KMS-11 (cell line): ENCODE measurements at regions not wholly inside any gene's neighbourhood (a gene's known extent, or its start where the extent isn't known, plus 50 kb on each side); places are given as distances from the start of the nearest gene placed in this dataset.

Experiments
- H2AFZ ChIP-seq: fragments of 200-600 bp; sonication (generic); 2 replicates; pipeline ENCODE4 v1.6.1; 2016; ENCODE audit warnings: antibody characterized with exemption, mixed run types, low read depth
- H3K27ac ChIP-seq: fragments of 200-600 bp; sonication (generic); 2 replicates; pipeline ENCODE4 v1.6.1; 2016; ENCODE audit warnings: mild to moderate bottlenecking, mixed run types
- H3K27me3 ChIP-seq: fragments of 200-600 bp; sonication (generic); 2 replicates; pipeline ENCODE4 v1.6.1; 2017; ENCODE audit warnings: mild to moderate bottlenecking, low read depth, mixed run types, moderate library complexity; ENCODE audit not compliant: insufficient read depth
- H3K36me3 ChIP-seq: fragments of 200-600 bp; sonication (generic); 2 replicates; pipeline ENCODE4 v1.6.1; 2017; ENCODE audit warnings: mild to moderate bottlenecking, mixed run types; ENCODE audit not compliant: insufficient read depth
- H3K4me1 ChIP-seq: fragments of 200-600 bp; sonication (generic); 2 replicates; pipeline ENCODE4 v1.6.1; 2016; ENCODE audit warnings: mild to moderate bottlenecking, low read depth, mixed run types; ENCODE audit not compliant: poor library complexity, severe bottlenecking
- H3K4me2 ChIP-seq: fragments of 200-600 bp; sonication (generic); 2 replicates; pipeline ENCODE4 v1.7.0; 2016; ENCODE audit warnings: mild to moderate bottlenecking, mixed run types
- H3K4me3 ChIP-seq: fragments of 200-600 bp; sonication (generic); IDR thresholded peaks from 2 replicates; pipeline ENCODE4 v1.6.1; 2017; ENCODE audit warnings: low read depth, low read length, mixed read lengths; ENCODE audit not compliant: insufficient read depth
- H3K79me2 ChIP-seq: fragments of 200-600 bp; sonication (generic); 2 replicates; pipeline ENCODE4 v1.6.1; 2016; ENCODE audit warnings: low read depth, mixed run types; ENCODE audit not compliant: insufficient read depth
- H3K9ac ChIP-seq: fragments of 200-600 bp; sonication (generic); 2 replicates; pipeline ENCODE4 v1.6.1; 2016; ENCODE audit warnings: mild to moderate bottlenecking, mixed run types
- H4K20me1 ChIP-seq: fragments of 200-600 bp; sonication (generic); 2 replicates; pipeline ENCODE4 v1.6.1; 2016; ENCODE audit warnings: mild to moderate bottlenecking, mixed run types; ENCODE audit not compliant: insufficient read depth
- TF ChIP-seq, protein P1 (sequence below): fragments of 200-600 bp; sonication (generic); conservative IDR thresholded peaks from 2 replicates; pipeline ENCODE4 v1.6.1; 2017; ENCODE audit warnings: low read depth, mild to moderate bottlenecking, antibody characterized with exemption, low read length, moderate library complexity, mixed read lengths

DNA sequence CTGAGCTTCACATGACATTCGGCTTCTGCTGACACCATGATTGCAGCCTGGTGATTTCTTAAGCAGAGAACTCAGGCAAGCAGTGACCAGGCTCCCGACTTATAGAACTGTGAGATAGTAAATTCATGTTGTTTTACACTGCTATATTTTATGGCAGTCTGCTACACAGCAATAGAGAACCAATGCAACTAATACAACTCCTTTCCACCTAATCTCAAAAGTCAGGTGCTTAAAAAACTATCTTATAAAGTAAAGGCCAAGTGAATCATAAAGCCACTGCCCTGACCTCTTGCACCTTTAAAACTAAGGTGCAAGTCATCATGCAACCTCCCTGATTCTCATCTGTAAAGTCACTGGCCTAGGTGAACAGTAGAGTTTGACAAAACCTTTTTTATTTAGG lies 95.3 kb upstream of the GLS start:
- H3K79me2 ChIP-seq, result no peaks in the 10 kb centered on the region
- H3K9ac ChIP-seq, result no peak overlapping the region
- H4K20me1 ChIP-seq, result no peaks in the 10 kb centered on the region
- no peaks in the 10 kb centered on the region for H3K4me1 ChIP-seq
- no peaks in the 10 kb centered on the region for H3K36me3 ChIP-seq
- H3K27me3 ChIP-seq, result no peaks in the 10 kb centered on the region
- no peak overlapping the region for H3K4me2 ChIP-seq
- TF ChIP-seq, protein P1, sequence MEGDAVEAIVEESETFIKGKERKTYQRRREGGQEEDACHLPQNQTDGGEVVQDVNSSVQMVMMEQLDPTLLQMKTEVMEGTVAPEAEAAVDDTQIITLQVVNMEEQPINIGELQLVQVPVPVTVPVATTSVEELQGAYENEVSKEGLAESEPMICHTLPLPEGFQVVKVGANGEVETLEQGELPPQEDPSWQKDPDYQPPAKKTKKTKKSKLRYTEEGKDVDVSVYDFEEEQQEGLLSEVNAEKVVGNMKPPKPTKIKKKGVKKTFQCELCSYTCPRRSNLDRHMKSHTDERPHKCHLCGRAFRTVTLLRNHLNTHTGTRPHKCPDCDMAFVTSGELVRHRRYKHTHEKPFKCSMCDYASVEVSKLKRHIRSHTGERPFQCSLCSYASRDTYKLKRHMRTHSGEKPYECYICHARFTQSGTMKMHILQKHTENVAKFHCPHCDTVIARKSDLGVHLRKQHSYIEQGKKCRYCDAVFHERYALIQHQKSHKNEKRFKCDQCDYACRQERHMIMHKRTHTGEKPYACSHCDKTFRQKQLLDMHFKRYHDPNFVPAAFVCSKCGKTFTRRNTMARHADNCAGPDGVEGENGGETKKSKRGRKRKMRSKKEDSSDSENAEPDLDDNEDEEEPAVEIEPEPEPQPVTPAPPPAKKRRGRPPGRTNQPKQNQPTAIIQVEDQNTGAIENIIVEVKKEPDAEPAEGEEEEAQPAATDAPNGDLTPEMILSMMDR, result no peak
- H3K27ac ChIP-seq, result no peak overlapping the region
- H2AFZ ChIP-seq, result no peak overlapping the region
- no peak overlapping the region for H3K4me3 ChIP-seq

DNA sequence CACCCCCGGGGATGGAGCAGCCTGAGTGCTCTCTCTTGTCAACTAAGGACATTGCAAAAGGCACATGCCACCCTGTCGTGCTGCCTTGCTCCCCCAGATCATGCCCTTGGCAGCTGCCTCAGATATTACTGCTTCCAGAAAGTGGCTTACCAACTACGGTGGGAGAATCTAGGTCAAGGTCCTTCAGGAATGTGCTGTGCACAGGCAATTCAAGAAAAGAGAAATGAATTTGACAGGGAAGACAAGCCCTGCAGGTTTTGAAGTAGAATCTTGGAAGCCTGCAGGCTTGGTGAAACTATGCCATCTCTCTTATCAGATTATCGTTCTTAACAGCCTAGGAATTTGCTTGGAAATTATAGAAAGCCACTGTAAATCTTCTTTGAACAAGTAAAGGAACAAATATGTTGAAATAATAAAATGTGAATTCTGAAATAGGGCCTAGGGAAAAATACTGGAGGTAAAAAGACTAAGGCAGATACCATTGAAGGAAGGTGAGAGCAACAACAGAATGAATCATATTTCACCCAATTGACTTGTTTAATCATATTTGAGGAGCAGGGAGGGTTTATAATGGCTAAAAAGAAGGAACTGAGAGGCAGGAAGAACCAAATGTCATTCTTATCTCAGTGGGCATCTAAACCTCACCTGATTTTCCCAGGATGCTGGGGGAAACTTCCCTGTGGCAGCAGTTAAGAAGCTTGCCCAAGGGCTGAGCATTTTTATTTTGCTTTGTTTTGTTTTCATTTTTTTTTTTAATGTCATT lies 94.0 kb upstream of the GLS start:
- TF ChIP-seq, protein P1, result no peak
- no peaks in the 10 kb centered on the region for H3K36me3 ChIP-seq
- H3K4me2 ChIP-seq, result no peak overlapping the region
- H3K9ac ChIP-seq, result no peak overlapping the region
- no peaks in the 10 kb centered on the region for H4K20me1 ChIP-seq
- H3K4me1 ChIP-seq, result no peaks in the 10 kb centered on the region
- H3K27ac ChIP-seq, result no peak overlapping the region
- no peaks in the 10 kb centered on the region for H3K27me3 ChIP-seq
- H3K79me2 ChIP-seq, result no peaks in the 10 kb centered on the region
- H2AFZ ChIP-seq, result no peak overlapping the region
- H3K4me3 ChIP-seq, result no peak overlapping the region

DNA sequence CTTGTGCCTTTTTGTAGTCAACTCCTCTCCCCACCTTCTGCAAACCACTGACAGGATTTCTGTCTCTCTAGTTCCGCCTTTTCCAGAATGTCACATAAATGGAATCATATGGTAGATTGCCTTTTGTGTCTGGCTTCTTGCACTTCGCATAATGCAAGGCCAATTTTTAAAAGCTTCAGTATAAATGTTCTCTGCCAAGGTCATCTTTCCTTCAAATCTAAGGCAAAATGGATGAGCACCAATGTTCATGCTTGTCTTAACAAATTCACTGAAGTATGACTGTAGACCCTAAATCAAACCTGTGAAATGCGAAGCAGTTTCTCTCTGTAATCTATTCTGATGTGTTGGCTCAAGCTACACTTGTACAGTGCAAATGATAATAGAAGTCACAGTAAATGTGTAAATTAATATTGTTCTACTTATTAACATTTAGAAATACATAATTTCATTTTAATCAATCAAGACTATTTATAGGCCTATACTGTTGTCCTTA lies 92.8 kb upstream of the GLS start:
- Histone ChIP-seq H3K4me2 (no peak overlapping the region), H3K4me3 (no peak overlapping the region), H3K79me2 (no peaks in the 10 kb centered on the region), H3K36me3 (no peaks in the 10 kb centered on the region), H3K27ac (no peak overlapping the region), H2AFZ (no peak overlapping the region), H3K27me3 (no peaks in the 10 kb centered on the region), H3K9ac (no peak overlapping the region), H3K4me1 (no peaks in the 10 kb centered on the region), H4K20me1 (no peaks in the 10 kb centered on the region)
- TF ChIP-seq, protein P1, result no peak

DNA sequence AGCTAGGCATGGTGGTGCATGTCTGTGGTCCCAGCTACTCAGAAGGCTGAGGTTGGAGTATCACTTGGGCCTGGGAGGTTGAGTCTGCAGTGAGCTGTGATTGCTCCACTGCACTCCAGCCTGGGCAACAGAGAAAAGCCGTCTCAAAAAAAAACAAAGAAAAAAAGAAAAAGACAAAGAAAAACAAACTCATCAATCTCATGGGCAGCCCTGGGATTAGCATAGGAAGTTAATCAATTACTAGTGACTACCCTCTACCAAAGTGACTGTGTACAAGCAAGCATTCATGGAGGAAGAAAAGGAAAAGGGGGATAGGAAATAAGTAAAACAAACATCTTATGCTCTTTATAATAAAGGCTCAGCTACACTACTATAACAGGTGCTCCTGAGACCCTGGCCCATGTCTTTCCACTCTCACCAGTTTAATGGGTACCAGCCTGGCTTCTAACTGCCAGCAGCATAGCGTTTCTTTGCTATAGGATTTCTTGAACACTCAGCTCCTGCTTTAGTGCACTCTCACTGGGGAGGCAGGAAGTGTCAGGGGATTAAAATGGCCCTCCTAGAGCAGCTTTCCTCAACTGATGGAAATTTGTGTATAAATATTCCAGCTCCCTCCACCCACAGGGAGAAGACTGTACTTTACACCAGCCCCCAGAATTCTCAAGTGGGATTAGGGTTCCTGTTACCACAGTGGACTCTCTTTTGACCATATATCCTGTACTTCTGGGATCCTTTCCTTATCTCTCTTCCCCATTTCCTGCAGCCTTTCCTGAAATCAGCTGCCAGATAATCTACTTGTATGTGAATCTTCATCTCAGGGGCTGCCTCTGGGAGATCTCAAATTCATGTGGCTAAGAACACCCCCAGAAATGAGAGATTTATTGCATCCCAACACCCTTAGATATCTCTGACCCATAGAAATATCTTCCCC lies 91.3 kb upstream of the GLS start:
- H3K4me1 ChIP-seq, result no peaks in the 10 kb centered on the region
- H2AFZ ChIP-seq, result no peak overlapping the region
- H3K4me3 ChIP-seq, result no peak overlapping the region
- no peak overlapping the region for H3K9ac ChIP-seq
- H3K79me2 ChIP-seq, result no peaks in the 10 kb centered on the region
- TF ChIP-seq, protein P1, result no peak
- no peaks in the 10 kb centered on the region for H4K20me1 ChIP-seq
- H3K4me2 ChIP-seq, result no peak overlapping the region
- H3K27ac ChIP-seq, result no peak overlapping the region
- H3K36me3 ChIP-seq, result no peaks in the 10 kb centered on the region
- H3K27me3 ChIP-seq, result no peaks in the 10 kb centered on the region
